HG02678 (cell line): ENCODE measurements at regions not wholly inside any gene's neighbourhood (a gene's known extent, or its start where the extent isn't known, plus 50 kb on each side); places are given as distances from the start of the nearest gene placed in this dataset.

Source experiments
- ATAC-seq: cut with Tn5 transposase; IDR thresholded peaks from one replicate; pipeline ENCODE4 v1.9.1; 2021; ENCODE audit warnings: mild to moderate bottlenecking, moderate library complexity; ENCODE audit not compliant: unreplicated experiment

DNA sequence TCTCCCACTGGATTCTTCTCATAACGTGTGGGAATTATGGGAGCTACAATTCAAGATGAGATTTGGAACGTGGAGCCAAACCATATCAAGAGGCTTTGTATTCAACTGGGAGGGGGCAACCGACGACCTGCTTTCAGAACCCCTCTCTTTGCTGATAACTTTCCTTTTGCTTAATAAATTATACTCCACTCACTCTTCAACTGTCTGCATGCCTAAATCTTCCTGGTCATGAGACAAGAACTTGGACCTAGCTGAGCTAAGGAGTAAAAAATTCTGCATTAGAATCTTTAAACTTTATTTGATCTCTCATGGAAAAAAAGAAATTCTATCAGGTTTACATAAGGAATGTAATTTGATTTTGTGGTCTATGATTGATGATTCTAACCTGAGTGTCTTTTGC, 86.7 kb upstream of the CYYR1 start:
- ATAC-seq = no peak

GRCh38 chr21:26659182-26659581, 86.1 kb upstream of the CYYR1 start:
- no peak for ATAC-seq

- no peak for ATAC-seq
Measured at GRCh38 chr21:26655460-26655859, 82.4 kb upstream of the CYYR1 start.

DNA sequence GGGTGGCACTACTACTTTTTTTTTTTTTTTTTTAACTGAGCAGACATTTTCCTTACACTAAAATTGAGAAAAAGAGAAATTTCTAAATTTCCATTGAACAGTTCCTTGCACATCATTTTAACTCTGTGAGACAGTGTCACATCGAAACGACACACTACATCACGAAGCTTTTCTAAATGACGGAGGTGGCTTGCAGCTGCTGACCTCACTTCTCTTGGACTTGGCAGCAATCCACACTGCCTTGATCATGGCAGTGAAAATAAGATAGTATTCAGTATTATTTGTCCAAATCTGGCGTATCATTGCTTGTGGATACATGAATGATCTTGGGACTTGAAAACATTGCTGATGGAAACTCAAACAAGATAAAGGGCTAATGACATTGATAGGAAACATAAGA, 80.3 kb upstream of the CYYR1 start:
- no peak for ATAC-seq

- no peak for ATAC-seq
Measured at GRCh38 chr21:26652854-26653253, 79.8 kb upstream of the CYYR1 start.

DNA sequence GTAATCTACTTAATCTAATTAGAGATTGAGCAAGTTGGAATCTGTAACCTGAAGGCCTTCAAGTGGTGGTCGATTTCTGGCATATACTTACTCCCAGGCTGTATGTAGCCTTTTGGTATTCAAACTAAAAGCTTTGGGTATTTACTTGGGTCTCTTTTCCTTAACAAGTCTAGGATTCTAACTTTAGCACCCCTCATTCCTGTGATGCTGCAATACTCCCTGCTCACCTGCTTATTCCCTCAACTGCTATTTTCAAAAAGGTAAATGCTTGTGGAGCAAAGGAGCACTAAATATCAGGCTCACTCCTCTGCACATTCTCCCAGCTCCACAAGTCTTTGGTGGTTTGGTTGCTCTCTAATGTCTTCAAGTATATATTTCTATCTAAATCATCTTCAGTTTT, 68.0 kb upstream of the CYYR1 start:
- ATAC-seq = no peak

DNA sequence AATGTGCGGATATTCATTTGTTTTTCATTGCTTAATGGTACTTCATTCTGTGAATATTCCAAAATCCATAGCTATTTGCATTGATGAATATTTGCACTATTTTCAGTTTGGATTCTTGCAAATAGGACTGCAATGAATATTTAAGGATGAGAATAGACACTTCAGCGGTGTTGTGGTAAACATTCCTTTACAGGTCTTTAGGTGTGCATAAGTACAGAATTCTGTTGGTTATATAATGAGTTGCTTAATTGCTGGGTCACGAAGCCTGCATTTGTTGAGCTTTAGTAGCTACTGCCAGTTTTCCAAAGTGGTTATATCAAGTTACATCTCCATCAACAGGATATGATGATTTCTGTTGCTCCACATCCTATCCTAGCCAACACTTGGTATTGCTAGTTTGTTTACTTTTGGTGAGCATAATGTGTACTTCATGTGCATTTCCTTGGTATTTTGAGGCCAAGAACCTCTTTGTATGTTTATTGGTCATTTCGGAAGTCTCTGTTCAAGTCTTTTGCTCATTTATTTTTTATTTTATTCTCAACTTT, 64.2 kb upstream of the CYYR1 start:
- ATAC-seq = no peak

GRCh38 chr21:26635681-26636080, 62.6 kb upstream of the CYYR1 start:
- ATAC-seq = no peak

DNA sequence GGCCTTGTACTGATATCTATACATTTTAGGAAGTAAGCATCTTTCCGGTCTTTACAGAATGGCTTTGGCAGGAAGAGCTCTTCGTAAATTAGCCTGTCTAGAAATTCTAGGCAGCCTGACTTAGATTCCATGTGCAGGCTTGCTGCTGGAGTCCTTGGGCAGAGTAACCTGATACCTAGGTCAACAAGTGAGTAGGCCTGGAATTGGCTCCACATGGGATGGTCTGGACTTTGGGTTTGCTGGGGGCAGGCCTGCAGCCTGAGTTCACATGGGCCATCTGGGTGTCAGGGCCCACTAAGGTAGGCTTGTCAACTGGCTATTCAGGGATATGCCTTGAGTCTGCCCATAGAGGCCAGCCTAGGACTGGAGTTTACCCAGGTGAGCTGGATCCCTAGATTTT, 59.6 kb upstream of the CYYR1 start:
- ATAC-seq = no peak

DNA sequence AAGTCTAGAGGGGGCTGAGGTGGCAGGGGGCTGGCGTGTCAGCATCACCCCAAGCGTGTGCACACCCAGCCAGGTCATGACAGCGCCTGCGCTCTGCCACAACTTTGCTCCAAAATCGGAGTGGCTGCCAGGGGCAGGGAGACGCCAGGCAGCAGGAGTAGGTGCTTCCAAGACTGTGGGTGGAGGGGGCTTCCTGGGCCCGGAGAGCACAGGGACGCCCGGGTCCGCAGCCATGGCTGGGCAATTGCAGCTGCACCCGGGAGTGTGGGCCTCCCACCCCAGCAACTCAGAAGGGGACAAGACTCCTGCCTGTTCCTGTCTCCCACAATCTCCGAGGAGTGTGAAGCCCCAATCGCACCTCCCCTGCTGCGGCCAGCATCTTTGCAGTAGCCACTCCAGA, 53.1 kb upstream of the CYYR1 start:
- ATAC-seq = no peak

- no peak for ATAC-seq
Measured at GRCh38 chr21:26624983-26625519, 52.0 kb upstream of the CYYR1 start.
